ENCODE measurements at regions not wholly inside any gene's neighbourhood (a gene's known extent, or its start where the extent isn't known, plus 50 kb on each side); places are given as distances from the start of the nearest gene placed in this dataset.

DNA sequence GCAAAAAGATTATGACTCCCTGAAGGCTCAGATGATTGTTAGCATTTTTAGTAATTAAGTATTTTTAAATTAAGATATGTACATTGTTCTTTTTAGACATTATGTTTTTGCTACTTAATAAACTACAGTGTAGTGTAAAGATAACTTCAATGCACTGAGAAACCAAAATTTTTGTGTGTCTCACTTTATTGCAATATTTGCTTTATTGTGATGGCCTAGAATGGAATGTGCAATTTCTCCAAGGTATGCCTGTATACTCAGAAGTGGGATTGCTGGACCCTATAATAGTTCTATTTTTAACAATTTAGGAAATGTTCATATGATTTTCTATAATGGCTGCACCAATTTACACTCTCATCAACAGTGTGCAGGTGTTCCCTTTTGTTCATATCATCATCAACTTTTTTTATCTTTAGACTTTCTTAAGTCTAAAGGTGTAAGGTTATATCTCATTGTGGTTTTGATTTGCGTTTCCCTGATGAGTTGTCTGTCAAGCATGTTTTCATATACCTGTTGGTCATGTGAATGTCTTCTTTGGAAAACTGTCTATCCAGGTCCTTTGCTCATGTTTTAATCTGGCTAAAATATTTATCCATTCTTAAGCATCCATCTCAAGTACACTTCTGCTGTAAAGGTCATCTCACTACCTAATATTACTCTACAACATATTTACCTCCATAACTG lies 1323.5 kb upstream of the LRRTM3 start:
- no TSS peak for BruUV-seq (replicated peaks)
- Mint-ChIP-seq H3K36me3 (ENCODE audit: insufficient read depth, unreplicated experiment) (no peaks in the 10 kb centered on the region), H3K27ac (ENCODE audit: low read depth, unreplicated experiment) (no peak overlapping the region), H3K27me3 (ENCODE audit: insufficient read depth, unreplicated experiment) (no peaks in the 10 kb centered on the region), H3K4me3 (ENCODE audit: unreplicated experiment) (no peak overlapping the region), H3K9me3 (ENCODE audit: unreplicated experiment) (no peaks in the 10 kb centered on the region), H3K4me1 (ENCODE audit: insufficient read depth, unreplicated experiment) (no peaks in the 10 kb centered on the region)
- no peak for DNase-seq (ENCODE audit: unreplicated experiment)
- ChIA-PET POLR2A (no interaction called here), CTCF (no interaction called here)
- intact Hi-C loops (cut with micrococcal nuclease), result no loop called here
- TF ChIP-seq, protein P1, sequence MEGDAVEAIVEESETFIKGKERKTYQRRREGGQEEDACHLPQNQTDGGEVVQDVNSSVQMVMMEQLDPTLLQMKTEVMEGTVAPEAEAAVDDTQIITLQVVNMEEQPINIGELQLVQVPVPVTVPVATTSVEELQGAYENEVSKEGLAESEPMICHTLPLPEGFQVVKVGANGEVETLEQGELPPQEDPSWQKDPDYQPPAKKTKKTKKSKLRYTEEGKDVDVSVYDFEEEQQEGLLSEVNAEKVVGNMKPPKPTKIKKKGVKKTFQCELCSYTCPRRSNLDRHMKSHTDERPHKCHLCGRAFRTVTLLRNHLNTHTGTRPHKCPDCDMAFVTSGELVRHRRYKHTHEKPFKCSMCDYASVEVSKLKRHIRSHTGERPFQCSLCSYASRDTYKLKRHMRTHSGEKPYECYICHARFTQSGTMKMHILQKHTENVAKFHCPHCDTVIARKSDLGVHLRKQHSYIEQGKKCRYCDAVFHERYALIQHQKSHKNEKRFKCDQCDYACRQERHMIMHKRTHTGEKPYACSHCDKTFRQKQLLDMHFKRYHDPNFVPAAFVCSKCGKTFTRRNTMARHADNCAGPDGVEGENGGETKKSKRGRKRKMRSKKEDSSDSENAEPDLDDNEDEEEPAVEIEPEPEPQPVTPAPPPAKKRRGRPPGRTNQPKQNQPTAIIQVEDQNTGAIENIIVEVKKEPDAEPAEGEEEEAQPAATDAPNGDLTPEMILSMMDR (IDR thresholded peaks at IDR 0.05; ENCODE audit: unreplicated experiment), result no peak

DNA sequence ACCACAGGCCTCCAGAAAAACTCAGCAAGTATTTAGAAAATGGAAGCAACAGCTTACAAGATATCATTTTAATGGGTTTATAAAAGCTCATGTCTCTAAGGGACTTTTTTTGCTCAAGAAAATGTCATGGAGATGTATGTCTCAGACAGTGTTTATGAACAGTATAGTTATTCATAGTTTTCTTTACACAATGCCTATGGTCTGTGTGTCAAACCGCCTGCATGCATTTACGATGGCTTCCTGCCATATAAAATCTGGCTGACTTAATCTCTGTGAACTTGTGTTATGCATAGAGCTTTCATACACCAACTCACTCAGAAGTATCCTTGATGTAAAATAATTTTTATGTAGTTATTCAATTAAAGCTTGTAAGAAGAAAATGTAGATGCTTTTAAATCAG lies 1314.2 kb upstream of the LRRTM3 start:
- no peaks in the 10 kb centered on the region for H3K4me1 Mint-ChIP-seq (ENCODE audit: insufficient read depth, unreplicated experiment)
- ChIA-PET CTCF (interaction anchor here (0.5 to 0.7 kb wide), 5 partner anchors 56 to 1394 kb away, joined by 3 to 4 read pairs (median 3); no protein-coding TSS in a partner anchor), POLR2A (no interaction called here)
- no peak overlapping the region for H3K27ac Mint-ChIP-seq (ENCODE audit: low read depth, unreplicated experiment)
- H3K4me3 Mint-ChIP-seq (ENCODE audit: unreplicated experiment), result no peak overlapping the region
- H3K27me3 Mint-ChIP-seq (ENCODE audit: insufficient read depth, unreplicated experiment), result no peaks in the 10 kb centered on the region
- TF ChIP-seq, protein P1 (IDR thresholded peaks at IDR 0.05; ENCODE audit: unreplicated experiment), result no peak
- no peak for DNase-seq (ENCODE audit: unreplicated experiment)
- intact Hi-C loops (cut with micrococcal nuclease), result no loop called here
- peaks cover 25% of the 10 kb centered on the region for H3K9me3 Mint-ChIP-seq (ENCODE audit: unreplicated experiment)
- no TSS peak for BruUV-seq (replicated peaks)
- H3K36me3 Mint-ChIP-seq (ENCODE audit: insufficient read depth, unreplicated experiment), result peaks cover 5% of the 10 kb centered on the region

DNA sequence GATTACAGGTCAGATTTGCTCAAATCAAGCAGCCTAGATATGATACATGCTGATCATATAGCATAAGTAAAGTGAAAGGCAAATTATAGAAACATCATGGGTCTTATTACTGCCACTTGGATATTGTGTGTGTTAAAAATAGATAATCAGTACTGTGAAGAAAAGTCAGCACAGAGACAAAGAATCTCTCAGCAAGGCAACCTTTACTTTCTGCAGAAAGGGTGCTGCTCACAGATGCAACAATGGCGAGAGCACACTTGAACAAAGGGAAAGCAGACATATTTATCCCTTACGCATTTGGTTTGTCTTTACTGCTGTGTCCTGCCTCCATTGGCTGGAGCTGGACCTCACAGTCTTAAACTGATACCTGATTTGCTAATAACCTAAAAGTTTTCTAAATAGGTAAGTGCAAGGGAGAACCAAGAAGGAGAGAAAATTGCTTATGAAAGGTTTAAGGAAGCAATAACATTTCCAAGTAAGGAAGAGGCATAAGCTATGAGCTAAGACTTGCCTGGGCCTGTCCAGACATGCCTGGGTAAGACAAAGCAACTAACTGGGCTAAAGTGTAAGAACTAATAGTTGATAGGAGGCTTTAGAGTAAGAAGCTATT lies 1310.8 kb upstream of the LRRTM3 start:
- Mint-ChIP-seq H3K4me1 (ENCODE audit: insufficient read depth, unreplicated experiment) (no peaks in the 10 kb centered on the region), H3K27ac (ENCODE audit: low read depth, unreplicated experiment) (peak overlapping the region; percentile 78), H3K27me3 (ENCODE audit: insufficient read depth, unreplicated experiment) (no peaks in the 10 kb centered on the region), H3K9me3 (ENCODE audit: unreplicated experiment) (peaks cover 18% of the 10 kb centered on the region), H3K36me3 (ENCODE audit: insufficient read depth, unreplicated experiment) (peaks cover 5% of the 10 kb centered on the region), H3K4me3 (ENCODE audit: unreplicated experiment) (no peak overlapping the region)
- DNase-seq (ENCODE audit: unreplicated experiment), result peak; percentile 15
- intact Hi-C loops (cut with micrococcal nuclease), result no loop called here
- TF ChIP-seq, protein P1 (IDR thresholded peaks at IDR 0.05; ENCODE audit: unreplicated experiment), result no peak
- ChIA-PET POLR2A (interaction anchor here (0.6 kb wide), 1 partner anchor 35 kb away, joined by 3 read pairs; no protein-coding TSS in a partner anchor), CTCF (no interaction called here)
- no TSS peak for BruUV-seq (replicated peaks)

DNA sequence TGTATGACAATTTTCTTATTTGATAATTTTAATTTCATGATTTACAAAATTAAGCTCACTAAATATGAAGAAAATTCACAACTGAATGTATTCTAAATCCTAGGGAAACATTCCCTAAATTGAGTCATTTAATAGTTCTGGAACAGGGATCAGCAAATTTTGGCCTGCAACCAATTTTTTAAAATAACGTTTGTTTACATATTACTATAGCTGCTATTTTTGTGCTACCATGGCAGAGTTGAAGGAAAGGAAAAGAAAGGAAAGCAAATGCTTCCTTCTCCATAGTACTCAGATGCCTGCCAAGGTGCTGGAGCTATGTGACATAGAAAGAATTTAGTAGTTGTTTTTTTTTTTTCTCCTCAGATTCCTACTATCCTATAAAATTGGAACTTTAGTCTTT lies 1307.7 kb upstream of the LRRTM3 start:
- POLR2A ChIA-PET, result no interaction called here
- TF ChIP-seq, protein P1 (IDR thresholded peaks at IDR 0.05; ENCODE audit: unreplicated experiment), result no peak
- intact Hi-C loops (cut with micrococcal nuclease), result no loop called here
- no peaks in the 10 kb centered on the region for H3K36me3 Mint-ChIP-seq (ENCODE audit: insufficient read depth, unreplicated experiment)
- DNase-seq (ENCODE audit: unreplicated experiment), result peak; percentile 1
- CTCF ChIA-PET, result interaction anchor here (0.6 to 0.7 kb wide), 3 partner anchors 59 to 1569 kb away, joined by 3 to 4 read pairs (median 4); no protein-coding TSS in a partner anchor
- H3K27me3 Mint-ChIP-seq (ENCODE audit: insufficient read depth, unreplicated experiment), result no peaks in the 10 kb centered on the region
- H3K9me3 Mint-ChIP-seq (ENCODE audit: unreplicated experiment), result peaks cover 15% of the 10 kb centered on the region
- BruUV-seq (replicated peaks), result no TSS peak
- H3K4me3 Mint-ChIP-seq (ENCODE audit: unreplicated experiment), result no peak overlapping the region
- peak overlapping the region; percentile 31 for H3K27ac Mint-ChIP-seq (ENCODE audit: low read depth, unreplicated experiment)
- peaks cover 9% of the 10 kb centered on the region for H3K4me1 Mint-ChIP-seq (ENCODE audit: insufficient read depth, unreplicated experiment)

Data from MCF 10A (cell line).